ENCODE measurements at regions not wholly inside any gene's neighbourhood (a gene's known extent, or its start where the extent isn't known, plus 50 kb on each side); places are given as distances from the start of the nearest gene placed in this dataset.

GRCh38 chr11:91871048-91871447, 353.6 kb upstream of the FAT3 start:
- no peak for TF ChIP-seq CTCF (IDR thresholded peaks at IDR 0.05)
- no peak for TF ChIP-seq POLR2AphosphoS5 (IDR thresholded peaks at IDR 0.05)
